Ascending aorta (tissue), 2 donors: ENCODE measurements at regions not wholly inside any gene's neighbourhood (a gene's known extent, or its start where the extent isn't known, plus 50 kb on each side); places are given as distances from the start of the nearest gene placed in this dataset.
A peak's percentile ranks its signal among the peaks of the same experiment; 100 is the strongest.

Source experiments
- DNase-seq, 2 donors: peaks; one replicate each; pipeline ENCODE4 v3.0.0-alpha.2; 2019; ENCODE audit warnings: low spot score in 2 of 2
- H3K27ac ChIP-seq, 2 donors: fragments of 200-600 bp; sonication (generic); one replicate each; pipeline ENCODE4 v1.5.1; 2016 to 2017; ENCODE audit warnings: mild to moderate bottlenecking in 1 of 2
- H3K27me3 ChIP-seq: fragments of 200-600 bp; sonication (generic); one replicate; pipeline ENCODE4 v1.5.1; 2017
- H3K36me3 ChIP-seq, 2 donors: fragments of 200-600 bp; sonication (generic); one replicate each; pipeline ENCODE4 v1.5.1; 2016
- H3K4me1 ChIP-seq, 2 donors: fragments of 200-600 bp; sonication (generic); one replicate each; pipeline ENCODE4 v1.5.1; 2016 to 2017; ENCODE audit warnings: mild to moderate bottlenecking in 1 of 2
- H3K4me3 ChIP-seq, 2 donors: fragments of 200-600 bp; sonication (generic); one replicate each; pipeline ENCODE4 v1.5.1; 2016 to 2017; ENCODE audit warnings: mild to moderate bottlenecking in 1 of 2
- H3K9me3 ChIP-seq, 2 donors: fragments of 200-600 bp; sonication (generic); one replicate each; pipeline ENCODE4 v1.5.1; 2016
- CTCF ChIP-seq, 3 experiments: fragments of 200-600 bp in 2 of 3; fragments of 450-650 bp in 1 of 3; sonication (generic) in 2 of 3; IDR thresholded peaks; one replicate each; pipeline ENCODE4 v1.5.1; 2016 to 2019; ENCODE audit warnings: antibody characterized with exemption in 3 of 3, mild to moderate bottlenecking in 1 of 3, moderate library complexity in 1 of 3
- intact Hi-C: fragments of 100-400 bp; cut with DNase I; formaldehyde crosslinking; loops from one replicate; pipeline ENCODE4 v1.15.1; 2023

DNA sequence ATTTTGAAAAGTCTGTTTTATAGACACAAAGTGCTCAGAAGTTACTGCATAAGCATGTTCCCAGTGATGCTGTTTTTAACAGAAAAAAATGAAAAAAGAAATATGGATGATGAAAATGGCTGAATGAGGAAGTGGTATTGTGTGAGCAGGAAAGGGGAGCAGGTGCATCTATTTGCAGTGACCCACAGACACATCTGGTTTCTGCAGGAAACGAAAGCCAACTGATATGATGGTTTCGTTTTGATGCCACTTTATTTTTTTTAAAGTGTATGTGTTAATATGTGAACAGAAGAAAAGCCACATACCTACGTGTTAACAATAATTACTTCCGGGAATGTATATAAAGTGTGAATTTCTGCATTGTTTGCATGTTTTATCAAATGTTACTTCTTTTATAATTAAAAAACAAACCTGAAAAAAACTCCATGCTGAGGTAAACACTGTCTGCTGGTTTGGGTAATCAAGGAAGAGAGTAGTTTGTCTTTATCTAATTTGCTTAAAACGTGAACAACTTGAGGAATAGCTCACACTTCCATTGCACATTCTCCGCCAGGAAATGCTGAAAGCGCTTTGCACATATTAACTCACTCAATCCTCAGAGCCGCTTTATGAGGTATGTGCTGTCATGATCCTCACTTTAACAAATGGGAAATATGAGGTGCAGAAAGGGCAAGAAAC, 1335.9 kb downstream of the TBC1D22A start:
- Histone ChIP-seq H3K27me3 (no peaks in the 10 kb centered on the region), H3K27ac (no peak overlapping the region), H3K4me3 (no peak overlapping the region), H3K36me3 (no peaks in the 10 kb centered on the region), H3K9me3 (no peaks in the 10 kb centered on the region), H3K4me1 (no peaks in the 10 kb centered on the region)
- intact Hi-C loops: no loop called here
- no peak for DNase-seq
- no peak for TF ChIP-seq CTCF (IDR thresholded peaks at IDR 0.05)

DNA sequence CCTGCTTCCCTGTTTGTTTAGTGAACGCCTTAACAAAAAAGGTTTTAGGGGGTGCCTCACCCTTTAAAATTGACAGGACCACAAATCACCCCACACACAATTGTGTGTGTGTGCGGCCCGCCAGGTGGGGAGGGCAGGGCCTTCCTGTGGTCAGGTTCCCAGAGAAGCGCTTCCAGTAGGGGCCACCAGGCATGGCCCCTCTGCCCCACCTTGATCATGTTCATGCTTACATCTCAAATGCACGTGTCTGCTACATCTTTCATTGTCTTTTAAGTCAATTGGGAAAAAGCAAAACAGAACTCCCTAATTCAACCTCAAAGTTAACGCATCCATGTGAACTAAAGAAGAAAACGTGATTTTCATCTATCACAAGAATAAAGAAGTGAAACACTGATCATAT, 1335.3 kb downstream of the TBC1D22A start:
- Histone ChIP-seq H3K4me3 (no peak overlapping the region), H3K4me1 (no peaks in the 10 kb centered on the region), H3K9me3 (no peaks in the 10 kb centered on the region), H3K27ac (no peak overlapping the region), H3K36me3 (no peaks in the 10 kb centered on the region), H3K27me3 (no peaks in the 10 kb centered on the region)
- intact Hi-C loops: no loop called here
- peak in 1 of 2 donors; percentile 2 for DNase-seq
- no peak for TF ChIP-seq CTCF (IDR thresholded peaks at IDR 0.05)

DNA sequence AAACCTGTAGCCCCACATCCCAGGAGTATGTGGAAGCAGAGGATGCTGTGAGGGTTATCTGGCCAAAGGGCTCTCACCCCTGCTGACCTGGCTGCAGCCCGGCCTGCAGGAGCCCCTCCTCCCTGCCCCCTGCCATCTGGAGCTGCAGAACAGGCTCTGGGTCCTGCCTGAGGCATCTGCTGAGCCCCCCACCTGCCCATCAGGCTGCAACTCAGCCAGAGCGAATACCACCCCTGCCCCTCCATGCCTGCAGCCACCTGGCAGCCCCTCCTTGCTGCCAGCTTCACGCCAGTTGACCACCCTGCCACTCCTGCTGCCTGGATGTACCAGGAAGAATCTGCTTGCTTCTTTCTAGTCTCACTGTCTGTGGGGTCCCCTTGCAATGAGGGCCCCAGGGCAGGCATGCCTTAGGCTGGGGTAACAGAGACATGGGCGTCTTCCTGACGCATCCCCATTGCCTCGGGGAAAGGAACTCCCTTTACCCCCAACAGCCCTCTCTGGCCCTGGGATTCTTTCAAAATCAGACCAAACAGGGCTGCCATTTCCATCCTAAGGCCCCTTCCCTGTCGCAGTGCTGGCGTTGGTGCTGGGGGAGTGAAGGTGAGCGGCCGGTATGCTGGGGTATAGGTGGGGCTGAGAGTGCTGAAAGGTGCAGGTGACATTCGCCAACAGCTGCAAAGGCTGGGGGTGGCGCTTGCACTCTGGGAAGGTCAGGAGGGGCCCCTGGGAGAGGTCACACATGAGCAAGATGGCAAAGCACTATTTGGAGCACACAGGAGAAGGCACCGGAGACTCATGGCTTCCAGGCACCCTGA, 1334.6 kb downstream of the TBC1D22A start:
- no peak for TF ChIP-seq CTCF (IDR thresholded peaks at IDR 0.05)
- no peaks in the 10 kb centered on the region for H3K9me3 ChIP-seq
- intact Hi-C loops: no loop called here
- DNase-seq: peak in 1 of 2 donors; percentile 25
- no peak overlapping the region for H3K4me3 ChIP-seq
- no peak overlapping the region for H3K27ac ChIP-seq
- H3K36me3 ChIP-seq: no peaks in the 10 kb centered on the region
- H3K4me1 ChIP-seq: no peaks in the 10 kb centered on the region
- H3K27me3 ChIP-seq: no peaks in the 10 kb centered on the region

DNA sequence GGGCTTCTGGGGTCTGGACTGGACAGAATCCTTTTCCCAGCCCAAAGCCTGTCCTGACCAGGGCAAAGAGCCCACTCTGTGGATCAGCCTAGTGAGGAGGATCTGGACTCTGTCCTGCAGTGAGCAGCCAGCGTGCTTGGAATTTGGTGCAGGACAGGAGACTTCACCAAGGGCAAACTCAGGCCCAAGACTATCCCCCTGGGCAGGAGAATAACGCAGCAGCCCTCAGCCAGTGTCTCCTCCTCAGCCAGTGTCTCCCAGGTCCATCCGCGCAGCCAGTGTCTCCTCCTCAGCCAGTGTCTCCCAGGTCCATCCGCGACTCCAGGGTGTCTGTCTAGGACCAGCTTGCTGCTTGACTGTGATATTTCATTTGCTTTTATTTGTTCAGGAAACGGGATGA, 1334.0 kb downstream of the TBC1D22A start:
- Histone ChIP-seq H3K9me3 (no peaks in the 10 kb centered on the region), H3K27ac (no peak overlapping the region), H3K27me3 (no peaks in the 10 kb centered on the region), H3K4me3 (no peak overlapping the region), H3K4me1 (no peaks in the 10 kb centered on the region), H3K36me3 (no peaks in the 10 kb centered on the region)
- intact Hi-C loops: no loop called here
- peak in 1 of 2 donors; percentile 43 for DNase-seq
- TF ChIP-seq CTCF (IDR thresholded peaks at IDR 0.05): no peak

GRCh38 chr22:48093981-48094380, 1331.5 kb downstream of the TBC1D22A start:
- intact Hi-C loops: no loop called here
- H3K27me3 ChIP-seq: no peaks in the 10 kb centered on the region
- H3K36me3 ChIP-seq: no peaks in the 10 kb centered on the region
- H3K4me1 ChIP-seq: peaks cover 0 to 3% of the 10 kb centered on the region in 2 donors
- H3K4me3 ChIP-seq: no peak overlapping the region
- H3K9me3 ChIP-seq: no peaks in the 10 kb centered on the region
- peak in 1 of 2 donors; percentile 22 for DNase-seq
- no peak overlapping the region for H3K27ac ChIP-seq
- no peak for TF ChIP-seq CTCF (IDR thresholded peaks at IDR 0.05)
